SU-DHL-6 (cell line): ENCODE measurements at regions not wholly inside any gene's neighbourhood (a gene's known extent, or its start where the extent isn't known, plus 50 kb on each side); places are given as distances from the start of the nearest gene placed in this dataset.

Source experiments
- H2AFZ ChIP-seq: fragments of 200-600 bp; sonication (generic); 2 replicates; pipeline ENCODE4 v1.6.1; 2014; ENCODE audit warnings: low read depth, mild to moderate bottlenecking, moderate library complexity, mixed read lengths, antibody characterized with exemption, low read length; ENCODE audit not compliant: severe bottlenecking
- H3F3A ChIP-seq: fragments of 200-600 bp; shearing (Covaris generic); 2 replicates; pipeline ENCODE4 v1.6.0; 2016; ENCODE audit warnings: antibody characterized with exemption, mild to moderate bottlenecking; ENCODE audit not compliant: insufficient read depth
- H3K27ac ChIP-seq: fragments of 200-600 bp; sonication (generic); 2 replicates; pipeline ENCODE4 v1.5.1; 2016; ENCODE audit warnings: low read depth, mild to moderate bottlenecking, low read length, moderate library complexity, mixed read lengths
- H3K27me3 ChIP-seq: fragments of 200-600 bp; sonication (generic), shearing (Covaris generic); 2 replicates; pipeline ENCODE4 v1.6.0; 2014; ENCODE audit warnings: mild to moderate bottlenecking, low read length
- H3K36me3 ChIP-seq: fragments of 200-600 bp; sonication (generic); 2 replicates; pipeline ENCODE4 v1.6.1; 2014; ENCODE audit warnings: mild to moderate bottlenecking, low read length, mixed read lengths
- H3K4me2 ChIP-seq: fragments of 300-600, 200-600 bp; shearing (Covaris generic), sonication (generic); 2 replicates; pipeline ENCODE4 v1.6.0; 2014; ENCODE audit warnings: low read length, low read depth, mild to moderate bottlenecking; ENCODE audit not compliant: poor library complexity, severe bottlenecking
- H3K4me3 ChIP-seq: fragments of 200-600 bp; sonication (generic); 2 replicates; pipeline ENCODE4 v1.5.1; 2014; ENCODE audit warnings: antibody characterized with exemption, low read length, mild to moderate bottlenecking, mixed read lengths; ENCODE audit not compliant: insufficient read depth, poor library complexity, severe bottlenecking
- H3K79me2 ChIP-seq: fragments of 200-600 bp; sonication (generic); 2 replicates; pipeline ENCODE4 v1.6.1; 2014; ENCODE audit warnings: mild to moderate bottlenecking, low read length, moderate library complexity; ENCODE audit not compliant: insufficient read depth
- H3K9ac ChIP-seq: fragments of 200-600 bp; sonication (generic); 2 replicates; pipeline ENCODE4 v1.7.0; 2014; ENCODE audit warnings: mild to moderate bottlenecking, low read length
- H3K9me2 ChIP-seq: fragments of 200-600 bp; sonication (generic); replicated peaks from 2 replicates; pipeline ENCODE4 v1.6.1; 2014; ENCODE audit warnings: low read length; ENCODE audit not compliant: insufficient read depth
- H3K9me3 ChIP-seq: fragments of 200-600 bp; sonication (generic); 2 replicates; pipeline ENCODE4 v1.6.1; 2014; ENCODE audit warnings: low read length, mixed read lengths; ENCODE audit not compliant: insufficient read depth
- H4K20me1 ChIP-seq: fragments of 200-600 bp; sonication (generic); 2 replicates; pipeline ENCODE4 v1.6.1; 2014; ENCODE audit warnings: low read depth, mild to moderate bottlenecking, antibody characterized with exemption, low read length, moderate library complexity, mixed read lengths
- EZH2phosphoT487 ChIP-seq: fragments of 200-600 bp; sonication (generic), shearing (Covaris generic); conservative IDR thresholded peaks from 2 replicates; pipeline ENCODE4 v1.6.1; 2018; ENCODE audit warnings: mild to moderate bottlenecking, antibody characterized with exemption, low read length, moderate library complexity, mixed read lengths
- TF ChIP-seq, protein P1 (sequence below): fragments of 200-600 bp; sonication (generic); IDR thresholded peaks from one replicate; pipeline ENCODE4 v1.5.1; 2017; ENCODE audit warnings: antibody characterized with exemption, mild to moderate bottlenecking, low read length, moderate library complexity; ENCODE audit not compliant: insufficient read depth, poor library complexity, severe bottlenecking

DNA sequence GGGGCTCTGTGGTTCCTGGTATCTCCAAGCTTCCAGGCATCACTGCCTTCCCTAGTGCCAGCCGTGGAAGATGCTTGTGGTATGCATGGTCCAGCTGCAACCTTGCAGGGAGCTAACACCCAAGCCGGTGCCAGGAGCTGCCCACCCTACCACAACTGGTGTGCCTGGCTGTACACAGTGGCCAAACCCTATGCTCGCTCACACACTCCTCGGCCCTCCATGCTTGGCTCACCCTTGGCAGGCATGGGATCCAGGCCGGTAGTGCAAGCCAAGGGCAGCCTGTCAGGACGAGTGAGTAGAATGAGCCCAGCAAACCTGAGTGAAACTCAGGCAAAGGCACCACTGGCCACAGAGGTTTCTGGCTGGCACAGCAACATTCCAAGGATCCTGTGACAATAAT, 1676.0 kb downstream of the SLITRK1 start:
- H3K4me3 ChIP-seq = no peak overlapping the region
- H3F3A ChIP-seq = no peaks in the 10 kb centered on the region
- H3K27me3 ChIP-seq = no peaks in the 10 kb centered on the region
- H2AFZ ChIP-seq = no peak overlapping the region
- no peaks in the 10 kb centered on the region for H3K9me2 ChIP-seq
- no peaks in the 10 kb centered on the region for H3K36me3 ChIP-seq
- no peak overlapping the region for H3K27ac ChIP-seq
- peaks cover 13% of the 10 kb centered on the region; the same call in 1 of the 2 replicates for H3K9me3 ChIP-seq
- H3K4me2 ChIP-seq = no peak overlapping the region
- no peak for TF ChIP-seq EZH2phosphoT487
- TF ChIP-seq, protein P1, sequence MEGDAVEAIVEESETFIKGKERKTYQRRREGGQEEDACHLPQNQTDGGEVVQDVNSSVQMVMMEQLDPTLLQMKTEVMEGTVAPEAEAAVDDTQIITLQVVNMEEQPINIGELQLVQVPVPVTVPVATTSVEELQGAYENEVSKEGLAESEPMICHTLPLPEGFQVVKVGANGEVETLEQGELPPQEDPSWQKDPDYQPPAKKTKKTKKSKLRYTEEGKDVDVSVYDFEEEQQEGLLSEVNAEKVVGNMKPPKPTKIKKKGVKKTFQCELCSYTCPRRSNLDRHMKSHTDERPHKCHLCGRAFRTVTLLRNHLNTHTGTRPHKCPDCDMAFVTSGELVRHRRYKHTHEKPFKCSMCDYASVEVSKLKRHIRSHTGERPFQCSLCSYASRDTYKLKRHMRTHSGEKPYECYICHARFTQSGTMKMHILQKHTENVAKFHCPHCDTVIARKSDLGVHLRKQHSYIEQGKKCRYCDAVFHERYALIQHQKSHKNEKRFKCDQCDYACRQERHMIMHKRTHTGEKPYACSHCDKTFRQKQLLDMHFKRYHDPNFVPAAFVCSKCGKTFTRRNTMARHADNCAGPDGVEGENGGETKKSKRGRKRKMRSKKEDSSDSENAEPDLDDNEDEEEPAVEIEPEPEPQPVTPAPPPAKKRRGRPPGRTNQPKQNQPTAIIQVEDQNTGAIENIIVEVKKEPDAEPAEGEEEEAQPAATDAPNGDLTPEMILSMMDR = no peak
- no peak overlapping the region for H3K9ac ChIP-seq
- H4K20me1 ChIP-seq = no peaks in the 10 kb centered on the region
- no peaks in the 10 kb centered on the region for H3K79me2 ChIP-seq

GRCh38 chr13:82202398-82202797, 1679.9 kb downstream of the SLITRK1 start:
- Histone ChIP-seq H3K36me3 (no peaks in the 10 kb centered on the region), H3K9me2 (no peaks in the 10 kb centered on the region), H3K4me3 (no peak overlapping the region), H3F3A (no peaks in the 10 kb centered on the region), H3K9ac (no peak overlapping the region), H3K79me2 (no peaks in the 10 kb centered on the region), H2AFZ (no peak overlapping the region), H3K4me2 (no peak overlapping the region), H4K20me1 (no peaks in the 10 kb centered on the region), H3K27me3 (no peaks in the 10 kb centered on the region), H3K27ac (no peak overlapping the region), H3K9me3 (peaks cover 13% of the 10 kb centered on the region; the same call in 1 of the 2 replicates)
- TF ChIP-seq, protein P1 = no peak
- TF ChIP-seq EZH2phosphoT487 = no peak

DNA sequence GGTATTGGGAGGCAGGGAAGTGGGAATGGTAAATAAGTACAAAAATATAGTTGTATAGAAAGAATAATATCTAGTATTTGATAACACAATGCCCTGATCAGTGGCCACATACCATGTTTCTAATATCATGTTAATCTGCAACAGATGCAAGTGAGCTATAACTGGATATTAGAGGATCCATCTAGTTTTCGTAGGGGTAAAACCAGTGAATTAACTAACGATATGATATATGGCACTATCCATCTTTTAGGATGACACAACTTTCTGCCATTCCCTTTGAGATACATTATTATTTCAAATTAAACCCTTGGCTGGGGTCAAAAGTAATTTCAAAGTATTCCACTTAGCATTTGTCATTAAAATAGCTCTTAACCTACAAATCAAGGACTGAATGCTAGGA, 1686.2 kb downstream of the SLITRK1 start:
- H4K20me1 ChIP-seq = no peaks in the 10 kb centered on the region
- H3K79me2 ChIP-seq = no peaks in the 10 kb centered on the region
- no peak overlapping the region for H3K27ac ChIP-seq
- H3K9me3 ChIP-seq = no peaks in the 10 kb centered on the region
- no peak for TF ChIP-seq EZH2phosphoT487
- TF ChIP-seq, protein P1 = no peak
- H3K9ac ChIP-seq = no peak overlapping the region
- H3K4me3 ChIP-seq = no peak overlapping the region
- no peak overlapping the region for H3K4me2 ChIP-seq
- no peaks in the 10 kb centered on the region for H3K9me2 ChIP-seq
- H3K27me3 ChIP-seq = no peaks in the 10 kb centered on the region
- no peaks in the 10 kb centered on the region for H3K36me3 ChIP-seq
- H3F3A ChIP-seq = no peaks in the 10 kb centered on the region
- H2AFZ ChIP-seq = no peak overlapping the region
